Peyer's patch (tissue), 4 donors: ENCODE measurements at regions not wholly inside any gene's neighbourhood (a gene's known extent, or its start where the extent isn't known, plus 50 kb on each side); places are given as distances from the start of the nearest gene placed in this dataset.

Experiments
- POLR2A ChIP-seq, 2 donors: fragments of 450-650 bp; IDR thresholded peaks; one replicate each; pipeline ENCODE4 v1.5.1; 2017; ENCODE audit warnings: antibody characterized with exemption in 2 of 2, mild to moderate bottlenecking in 2 of 2, moderate library complexity in 2 of 2
- TF ChIP-seq, protein P1 (sequence below), 6 experiments: fragments of 450-650 bp in 4 of 6; fragments of 200-600 bp in 2 of 6; sonication (generic) in 1 of 6; IDR thresholded peaks; one replicate each; pipeline ENCODE4 v1.5.1; 2017 to 2019; ENCODE audit warnings: antibody characterized with exemption in 6 of 6, mild to moderate bottlenecking in 3 of 6, moderate library complexity in 1 of 6

DNA sequence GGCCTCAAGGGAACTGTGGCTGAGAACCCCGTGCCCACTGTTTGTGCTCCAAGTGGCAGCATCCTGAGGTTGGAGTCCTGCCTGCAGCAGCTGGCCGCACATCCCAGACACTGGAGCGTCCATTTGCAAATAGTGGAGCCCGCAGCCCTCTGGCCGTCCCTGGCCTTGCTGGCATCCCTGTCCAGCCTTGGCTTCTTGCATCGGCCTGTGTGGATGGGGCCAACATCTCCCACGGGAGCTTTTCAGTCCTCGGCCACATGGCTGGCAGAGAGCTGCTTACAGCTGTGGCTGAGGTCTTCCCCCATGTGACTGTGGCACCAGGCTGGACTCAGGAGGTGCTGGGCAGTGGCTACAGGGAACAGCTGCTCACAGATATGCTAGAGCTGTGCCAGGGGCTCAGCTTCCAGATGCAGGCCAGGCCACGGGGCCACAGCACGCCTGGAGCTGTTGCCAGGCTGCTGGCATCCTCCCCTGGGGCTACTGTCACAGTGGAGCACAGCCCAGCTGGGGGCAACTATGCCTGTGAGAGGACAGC is 71.2 kb downstream of the FAM43A start:
- TF ChIP-seq, protein P1, sequence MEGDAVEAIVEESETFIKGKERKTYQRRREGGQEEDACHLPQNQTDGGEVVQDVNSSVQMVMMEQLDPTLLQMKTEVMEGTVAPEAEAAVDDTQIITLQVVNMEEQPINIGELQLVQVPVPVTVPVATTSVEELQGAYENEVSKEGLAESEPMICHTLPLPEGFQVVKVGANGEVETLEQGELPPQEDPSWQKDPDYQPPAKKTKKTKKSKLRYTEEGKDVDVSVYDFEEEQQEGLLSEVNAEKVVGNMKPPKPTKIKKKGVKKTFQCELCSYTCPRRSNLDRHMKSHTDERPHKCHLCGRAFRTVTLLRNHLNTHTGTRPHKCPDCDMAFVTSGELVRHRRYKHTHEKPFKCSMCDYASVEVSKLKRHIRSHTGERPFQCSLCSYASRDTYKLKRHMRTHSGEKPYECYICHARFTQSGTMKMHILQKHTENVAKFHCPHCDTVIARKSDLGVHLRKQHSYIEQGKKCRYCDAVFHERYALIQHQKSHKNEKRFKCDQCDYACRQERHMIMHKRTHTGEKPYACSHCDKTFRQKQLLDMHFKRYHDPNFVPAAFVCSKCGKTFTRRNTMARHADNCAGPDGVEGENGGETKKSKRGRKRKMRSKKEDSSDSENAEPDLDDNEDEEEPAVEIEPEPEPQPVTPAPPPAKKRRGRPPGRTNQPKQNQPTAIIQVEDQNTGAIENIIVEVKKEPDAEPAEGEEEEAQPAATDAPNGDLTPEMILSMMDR (IDR thresholded peaks at IDR 0.05): no peak
- no peak for TF ChIP-seq POLR2A (IDR thresholded peaks at IDR 0.05)
